Esophagus muscularis mucosa (tissue), 4 donors: ENCODE measurements at regions not wholly inside any gene's neighbourhood (a gene's known extent, or its start where the extent isn't known, plus 50 kb on each side); places are given as distances from the start of the nearest gene placed in this dataset.

Experiments
- DNase-seq: peaks from one replicate; pipeline ENCODE4 v3.0.0-alpha.2; 2017; ENCODE audit errors: extremely low spot score
- H3K27ac ChIP-seq, 4 donors: fragments of 200-600 bp; sonication (generic); replicated peaks in 1 of 4; 1 replicate in 3 of 4; 2 replicates in 1 of 4; pipeline ENCODE4 v1.5.1; 2016 to 2019; ENCODE audit warnings: mild to moderate bottlenecking in 1 of 4
- H3K27me3 ChIP-seq, 4 donors: fragments of 200-600 bp; sonication (generic); one replicate each; pipeline versions ENCODE4 v1.5.1 to v1.6.0; 2016 to 2019
- H3K36me3 ChIP-seq, 4 donors: fragments of 200-600 bp; sonication (generic); one replicate each; pipeline ENCODE4 v1.5.1; 2016 to 2019
- H3K4me1 ChIP-seq, 4 donors: fragments of 200-600 bp; sonication (generic); one replicate each; pipeline ENCODE4 v1.5.1; 2016 to 2019
- H3K4me3 ChIP-seq, 4 donors: fragments of 200-600 bp; sonication (generic); 1 replicate in 2 of 4; 2 replicates in 2 of 4; pipeline ENCODE4 v1.5.1; 2016 to 2019; ENCODE audit warnings: mild to moderate bottlenecking in 4 of 4, moderate library complexity in 1 of 4
- H3K9me3 ChIP-seq, 4 donors: fragments of 200-600 bp; sonication (generic); 1 replicate in 3 of 4; 2 replicates in 1 of 4; pipeline ENCODE4 v1.5.1; 2016 to 2019
- EP300 ChIP-seq: sonication (generic); formaldehyde crosslinking; IDR thresholded peaks from one replicate; pipeline ENCODE4 v1.6.1; 2017; ENCODE audit warnings: antibody characterized with exemption
- POLR2A ChIP-seq: fragments of 450-650 bp; IDR thresholded peaks from one replicate; pipeline ENCODE4 v1.6.1; 2017; ENCODE audit warnings: antibody characterized with exemption, moderate library complexity, mild to moderate bottlenecking, low read depth
- POLR2AphosphoS5 ChIP-seq, 2 donors: sonication (generic); formaldehyde crosslinking; IDR thresholded peaks; one replicate each; pipeline ENCODE4 v1.6.1; 2017; ENCODE audit warnings: antibody characterized with exemption in 2 of 2
- WGBS: methylation state at CpG from one replicate; pipeline ENCODE4 v1.1.5; 2018; 5-methylcytosine and 5-hydroxymethylcytosine counted together
- intact Hi-C: fragments of 100-400 bp; cut with DNase I; formaldehyde crosslinking; loops from one replicate; pipeline ENCODE4 v1.15.1; 2023
- TF ChIP-seq, protein P1 (sequence below), 3 experiments: fragments of 200-600 bp in 2 of 3; fragments of 450-650 bp in 1 of 3; sonication (generic) in 2 of 3; IDR thresholded peaks; one replicate each; pipeline ENCODE4 v1.5.1; 2017 to 2019; ENCODE audit warnings: antibody characterized with exemption in 3 of 3, mild to moderate bottlenecking in 2 of 3, moderate library complexity in 1 of 3

DNA sequence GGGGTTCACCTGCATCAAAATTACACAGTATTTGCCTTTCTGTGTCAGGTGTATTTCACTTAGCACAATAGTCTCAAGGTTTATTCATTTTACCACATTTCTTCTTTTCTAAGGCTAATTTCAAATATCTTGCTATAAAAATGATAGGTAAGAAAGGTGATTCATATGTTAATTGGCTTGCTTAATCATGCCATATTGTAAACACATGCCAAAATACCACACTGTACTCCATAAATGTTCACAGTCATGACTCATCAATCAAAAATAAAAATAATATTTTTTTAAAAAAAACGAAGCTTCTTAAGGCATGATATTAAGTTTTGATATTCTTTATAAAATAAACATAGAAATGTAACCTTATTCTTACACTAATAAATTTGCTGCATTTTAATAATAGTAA, 947.1 kb downstream of the GRM8 start:
- no peak for DNase-seq
- WGBS: 73% methylated on average over 1 of the region's 1 CpG
- H3K4me3 ChIP-seq: no peak overlapping the region
- peaks cover 0 to 4% (median 0%) of the 10 kb centered on the region in 4 donors for H3K9me3 ChIP-seq
- intact Hi-C loops: no loop called here
- H3K4me1 ChIP-seq: no peaks in the 10 kb centered on the region
- TF ChIP-seq POLR2AphosphoS5 (IDR thresholded peaks at IDR 0.05) (no peak), POLR2A (no peak), EP300 (no peak)
- TF ChIP-seq, protein P1, sequence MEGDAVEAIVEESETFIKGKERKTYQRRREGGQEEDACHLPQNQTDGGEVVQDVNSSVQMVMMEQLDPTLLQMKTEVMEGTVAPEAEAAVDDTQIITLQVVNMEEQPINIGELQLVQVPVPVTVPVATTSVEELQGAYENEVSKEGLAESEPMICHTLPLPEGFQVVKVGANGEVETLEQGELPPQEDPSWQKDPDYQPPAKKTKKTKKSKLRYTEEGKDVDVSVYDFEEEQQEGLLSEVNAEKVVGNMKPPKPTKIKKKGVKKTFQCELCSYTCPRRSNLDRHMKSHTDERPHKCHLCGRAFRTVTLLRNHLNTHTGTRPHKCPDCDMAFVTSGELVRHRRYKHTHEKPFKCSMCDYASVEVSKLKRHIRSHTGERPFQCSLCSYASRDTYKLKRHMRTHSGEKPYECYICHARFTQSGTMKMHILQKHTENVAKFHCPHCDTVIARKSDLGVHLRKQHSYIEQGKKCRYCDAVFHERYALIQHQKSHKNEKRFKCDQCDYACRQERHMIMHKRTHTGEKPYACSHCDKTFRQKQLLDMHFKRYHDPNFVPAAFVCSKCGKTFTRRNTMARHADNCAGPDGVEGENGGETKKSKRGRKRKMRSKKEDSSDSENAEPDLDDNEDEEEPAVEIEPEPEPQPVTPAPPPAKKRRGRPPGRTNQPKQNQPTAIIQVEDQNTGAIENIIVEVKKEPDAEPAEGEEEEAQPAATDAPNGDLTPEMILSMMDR (IDR thresholded peaks at IDR 0.05): no peak
- no peaks in the 10 kb centered on the region for H3K27me3 ChIP-seq
- no peaks in the 10 kb centered on the region for H3K36me3 ChIP-seq
- no peak overlapping the region for H3K27ac ChIP-seq

DNA sequence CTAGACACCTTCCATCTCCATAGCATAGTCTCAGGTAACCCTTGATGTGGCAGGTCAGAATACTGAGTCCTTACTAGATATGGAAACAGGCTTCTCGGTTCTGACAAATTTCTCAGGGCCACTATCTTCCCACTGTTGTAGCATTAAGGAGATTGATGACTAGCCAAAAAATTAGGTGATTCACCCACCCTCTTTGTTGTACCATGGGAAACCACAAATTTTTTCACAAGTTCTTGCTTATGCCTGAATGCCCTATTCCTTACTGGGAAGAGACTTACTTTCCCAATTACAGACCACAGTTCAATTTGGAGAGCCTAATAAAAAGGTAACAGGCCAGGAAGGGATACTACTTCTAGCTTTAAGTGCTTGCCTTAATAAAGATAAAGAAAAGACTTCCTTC, 948.8 kb downstream of the GRM8 start:
- Histone ChIP-seq H3K4me3 (no peak overlapping the region), H3K9me3 (peaks cover 0 to 4% (median 0%) of the 10 kb centered on the region in 4 donors), H3K4me1 (no peaks in the 10 kb centered on the region), H3K27me3 (no peaks in the 10 kb centered on the region), H3K36me3 (no peaks in the 10 kb centered on the region), H3K27ac (no peak overlapping the region)
- intact Hi-C loops: no loop called here
- WGBS: 94% methylated on average over 1 of the region's 1 CpG
- DNase-seq: no peak
- TF ChIP-seq POLR2AphosphoS5 (IDR thresholded peaks at IDR 0.05) (no peak), EP300 (no peak), POLR2A (no peak)
- TF ChIP-seq, protein P1 (IDR thresholded peaks at IDR 0.05): no peak

DNA sequence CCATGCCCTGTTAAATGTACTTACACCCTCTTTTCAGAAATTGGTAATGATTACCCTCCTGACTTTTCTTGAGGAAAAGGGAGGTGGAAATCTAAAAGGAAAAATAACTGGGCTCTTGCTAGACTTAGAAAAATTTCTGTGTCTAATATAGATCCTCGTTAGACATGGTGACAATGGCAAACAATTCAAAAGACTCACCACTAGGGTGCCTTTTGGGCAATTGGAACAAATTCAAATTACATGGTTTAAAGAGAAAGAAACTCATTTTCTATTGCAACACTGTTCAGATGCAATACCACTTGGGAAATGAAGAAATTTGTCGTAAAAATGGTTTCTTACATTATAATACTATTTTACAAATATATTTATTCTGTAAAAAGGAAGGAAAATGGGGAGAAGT, 950.1 kb downstream of the GRM8 start:
- no peak for DNase-seq
- WGBS: 70% methylated on average over 2 of the region's 2 CpGs
- intact Hi-C loops: no loop called here

DNA sequence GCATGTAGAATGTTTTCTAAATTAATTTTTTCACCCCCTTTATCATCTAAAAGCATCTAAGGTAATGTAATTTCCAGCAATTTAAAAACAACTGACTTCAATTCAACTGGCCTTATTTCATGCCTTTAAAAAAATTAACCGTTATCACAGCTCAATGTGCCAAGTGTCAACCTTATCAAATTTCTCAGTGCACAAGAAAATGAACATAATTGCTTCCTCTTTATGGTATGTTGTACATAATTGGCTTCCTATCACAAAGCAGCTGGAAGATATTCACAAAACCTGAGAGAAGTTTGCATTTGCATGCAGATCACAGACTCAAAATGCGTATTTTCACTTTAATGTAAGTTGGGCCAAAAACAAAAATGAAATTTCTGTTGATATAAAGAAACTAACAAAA, 966.4 kb downstream of the GRM8 start:
- TF ChIP-seq POLR2A (no peak), EP300 (no peak), POLR2AphosphoS5 (IDR thresholded peaks at IDR 0.05) (no peak)
- TF ChIP-seq, protein P1 (IDR thresholded peaks at IDR 0.05): no peak
- Histone ChIP-seq H3K36me3 (no peaks in the 10 kb centered on the region), H3K4me1 (no peaks in the 10 kb centered on the region), H3K9me3 (no peaks in the 10 kb centered on the region), H3K27ac (no peak overlapping the region), H3K27me3 (no peaks in the 10 kb centered on the region), H3K4me3 (no peak overlapping the region)
- WGBS: 86% methylated on average over 2 of the region's 2 CpGs
- intact Hi-C loops: no loop called here
- DNase-seq: no peak

More for the DNA sequence above, 950.1 kb downstream of the GRM8 start:
- H3K9me3 ChIP-seq: peaks cover 0 to 4% (median 0%) of the 10 kb centered on the region in 4 donors
- TF ChIP-seq POLR2A: no peak
- TF ChIP-seq EP300: no peak
- H3K36me3 ChIP-seq: no peaks in the 10 kb centered on the region
- H3K4me1 ChIP-seq: no peaks in the 10 kb centered on the region
- no peaks in the 10 kb centered on the region for H3K27me3 ChIP-seq
- no peak overlapping the region for H3K4me3 ChIP-seq
- no peak overlapping the region for H3K27ac ChIP-seq

DNA sequence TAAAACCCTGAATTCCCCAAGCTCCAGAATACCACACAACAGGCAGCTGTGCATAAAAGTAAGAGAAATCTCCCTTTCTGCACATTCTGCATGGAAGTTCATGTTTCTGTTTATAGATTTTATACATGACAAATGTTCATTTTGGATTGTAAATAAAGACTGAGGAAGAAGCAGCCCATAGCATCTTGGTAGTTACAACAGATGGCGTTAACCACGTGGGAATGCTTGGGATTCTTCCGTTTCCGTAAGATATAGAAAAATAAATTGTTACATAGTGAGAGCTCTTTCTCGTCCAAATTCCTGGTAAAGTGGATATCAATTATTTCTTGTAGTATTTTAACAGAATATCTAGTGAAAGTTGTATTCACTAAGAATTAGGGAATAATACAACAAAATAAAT, 1016.5 kb downstream of the GRM8 start:
- H3K4me1 ChIP-seq: no peaks in the 10 kb centered on the region
- no peak for DNase-seq
- H3K4me3 ChIP-seq: no peak overlapping the region
- H3K27ac ChIP-seq: no peak overlapping the region
- H3K27me3 ChIP-seq: no peaks in the 10 kb centered on the region
- TF ChIP-seq, protein P1 (IDR thresholded peaks at IDR 0.05): no peak
- TF ChIP-seq POLR2A (no peak), EP300 (no peak), POLR2AphosphoS5 (IDR thresholded peaks at IDR 0.05) (no peak)
- H3K36me3 ChIP-seq: no peaks in the 10 kb centered on the region
- no peaks in the 10 kb centered on the region for H3K9me3 ChIP-seq
- intact Hi-C loops: no loop called here
- 66% methylated on average over 5 of the region's 5 CpGs for WGBS
